SK-N-MC (cell line): ENCODE measurements at regions not wholly inside any gene's neighbourhood (a gene's known extent, or its start where the extent isn't known, plus 50 kb on each side); places are given as distances from the start of the nearest gene placed in this dataset.

Experiments
- EZH2 ChIP-seq: fragments of 200-600 bp; sonication (generic); IDR thresholded peaks from one replicate; pipeline ENCODE4 v1.6.1; 2017; ENCODE audit warnings: antibody characterized with exemption
- POLR2AphosphoS5 ChIP-seq: IDR thresholded peaks from 2 replicates; pipeline ENCODE4 v1.6.1; 2012; ENCODE audit warnings: mild to moderate bottlenecking, low read depth, low read length, borderline replicate concordance

DNA sequence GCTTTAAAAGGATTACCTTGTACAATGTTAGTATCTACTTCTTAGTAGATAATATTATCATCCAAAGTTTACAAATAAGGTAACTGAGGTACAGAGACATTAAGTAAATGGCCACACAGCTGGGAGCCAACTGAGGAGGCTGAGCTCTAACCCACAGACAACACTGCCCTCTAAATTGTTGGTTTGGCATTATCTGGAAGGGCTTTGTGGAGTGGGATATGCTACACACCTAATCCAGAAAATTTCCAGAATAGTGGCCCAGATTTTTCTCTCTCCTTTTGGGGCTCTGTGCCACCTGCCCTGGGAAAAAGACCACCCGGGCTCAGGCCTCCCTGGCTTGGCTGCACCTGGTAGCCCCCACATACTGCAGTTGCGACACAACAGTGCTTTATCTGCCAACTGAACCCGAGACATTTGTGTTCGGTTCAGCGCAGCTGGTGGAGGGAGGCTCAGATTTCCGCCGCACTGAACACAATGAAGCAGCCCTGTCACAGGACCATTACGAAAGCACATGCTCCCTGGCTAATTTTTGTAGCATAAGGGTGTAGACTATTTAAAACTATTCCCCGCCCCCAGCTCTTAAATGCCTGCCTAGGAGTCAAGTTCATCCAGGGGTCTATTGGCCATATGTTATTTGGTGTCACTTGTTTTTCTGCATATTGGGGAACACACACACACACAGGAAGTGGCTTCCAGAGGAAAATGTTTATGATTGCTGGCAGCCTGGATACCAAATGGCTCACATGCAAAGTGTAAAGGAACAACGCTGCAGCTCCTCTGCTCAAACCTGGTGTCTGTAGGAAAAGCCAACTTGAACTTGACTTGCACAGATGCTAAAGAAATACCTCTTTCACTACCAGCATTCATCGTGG lies 92.3 kb upstream of the ESRRG start:
- TF ChIP-seq EZH2: no peak
- TF ChIP-seq POLR2AphosphoS5: no peak
